ENCODE measurements at regions not wholly inside any gene's neighbourhood (a gene's known extent, or its start where the extent isn't known, plus 50 kb on each side); places are given as distances from the start of the nearest gene placed in this dataset.

DNA sequence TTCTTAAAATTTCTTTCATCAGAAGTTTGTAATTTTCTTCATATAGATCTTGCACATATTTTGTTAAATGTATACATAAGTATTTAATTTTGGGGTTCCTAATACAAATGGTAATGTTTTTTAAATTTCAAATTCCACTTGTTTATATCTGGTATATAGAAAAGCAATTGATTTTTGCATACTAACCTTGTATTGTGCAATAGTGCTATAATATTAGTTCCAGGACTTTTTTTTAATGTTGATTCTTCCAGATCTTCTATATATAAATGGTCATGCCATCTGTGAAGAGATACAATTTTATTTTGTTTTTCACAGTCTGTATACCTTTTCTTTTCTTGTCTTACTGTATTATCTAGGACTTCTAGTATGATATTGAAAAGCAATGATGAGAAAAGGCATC is 665.0 kb downstream of the OTOL1 start:
- CTCF ChIA-PET, result no interaction called here
- POLR2A ChIA-PET (ENCODE audit: low non-redundant PET), result no interaction called here
- no peak for DNase-seq (ENCODE audit: low spot score)
- TF ChIP-seq, protein P1, sequence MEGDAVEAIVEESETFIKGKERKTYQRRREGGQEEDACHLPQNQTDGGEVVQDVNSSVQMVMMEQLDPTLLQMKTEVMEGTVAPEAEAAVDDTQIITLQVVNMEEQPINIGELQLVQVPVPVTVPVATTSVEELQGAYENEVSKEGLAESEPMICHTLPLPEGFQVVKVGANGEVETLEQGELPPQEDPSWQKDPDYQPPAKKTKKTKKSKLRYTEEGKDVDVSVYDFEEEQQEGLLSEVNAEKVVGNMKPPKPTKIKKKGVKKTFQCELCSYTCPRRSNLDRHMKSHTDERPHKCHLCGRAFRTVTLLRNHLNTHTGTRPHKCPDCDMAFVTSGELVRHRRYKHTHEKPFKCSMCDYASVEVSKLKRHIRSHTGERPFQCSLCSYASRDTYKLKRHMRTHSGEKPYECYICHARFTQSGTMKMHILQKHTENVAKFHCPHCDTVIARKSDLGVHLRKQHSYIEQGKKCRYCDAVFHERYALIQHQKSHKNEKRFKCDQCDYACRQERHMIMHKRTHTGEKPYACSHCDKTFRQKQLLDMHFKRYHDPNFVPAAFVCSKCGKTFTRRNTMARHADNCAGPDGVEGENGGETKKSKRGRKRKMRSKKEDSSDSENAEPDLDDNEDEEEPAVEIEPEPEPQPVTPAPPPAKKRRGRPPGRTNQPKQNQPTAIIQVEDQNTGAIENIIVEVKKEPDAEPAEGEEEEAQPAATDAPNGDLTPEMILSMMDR (conservative IDR thresholded peaks at IDR 0.05; ENCODE audit: low read depth), result no peak
- no peak overlapping the region for H3K27ac ChIP-seq

- TF ChIP-seq, protein P1 (conservative IDR thresholded peaks at IDR 0.05; ENCODE audit: low read depth), result no peak
- no peak overlapping the region for H3K27ac ChIP-seq
- ChIA-PET CTCF (no interaction called here), POLR2A (ENCODE audit: low non-redundant PET) (no interaction called here)
- DNase-seq (ENCODE audit: low spot score), result no peak
Observed at GRCh38 chr3:162165346-162165745, 668.7 kb downstream of the OTOL1 start.

DNA sequence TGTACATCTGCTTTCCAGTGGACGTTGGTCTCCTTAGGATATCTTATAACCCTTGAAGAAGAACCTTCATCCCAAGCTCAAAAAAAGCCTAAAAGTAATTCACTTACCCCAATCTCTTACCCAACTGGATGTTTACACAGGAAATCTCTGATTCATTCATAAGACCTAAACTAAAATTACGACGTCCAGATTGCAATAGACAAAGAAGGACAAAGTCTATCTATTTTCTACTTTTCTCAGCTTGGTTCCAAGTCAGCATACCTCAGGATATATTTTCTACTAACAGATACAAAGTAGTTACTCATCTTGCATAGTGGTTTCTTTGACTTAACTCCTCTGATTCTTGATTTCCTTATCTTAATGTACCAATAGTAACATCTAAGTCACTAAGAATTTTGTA is 669.9 kb downstream of the OTOL1 start:
- TF ChIP-seq, protein P1 (conservative IDR thresholded peaks at IDR 0.05; ENCODE audit: low read depth), result no peak
- DNase-seq (ENCODE audit: low spot score), result no peak
- CTCF ChIA-PET, result interaction anchor here (0.6 kb wide), 1 partner anchor 39 kb away, joined by 3 read pairs; no protein-coding TSS in a partner anchor
- POLR2A ChIA-PET (ENCODE audit: low non-redundant PET), result no interaction called here
- H3K27ac ChIP-seq, result no peak overlapping the region

DNA sequence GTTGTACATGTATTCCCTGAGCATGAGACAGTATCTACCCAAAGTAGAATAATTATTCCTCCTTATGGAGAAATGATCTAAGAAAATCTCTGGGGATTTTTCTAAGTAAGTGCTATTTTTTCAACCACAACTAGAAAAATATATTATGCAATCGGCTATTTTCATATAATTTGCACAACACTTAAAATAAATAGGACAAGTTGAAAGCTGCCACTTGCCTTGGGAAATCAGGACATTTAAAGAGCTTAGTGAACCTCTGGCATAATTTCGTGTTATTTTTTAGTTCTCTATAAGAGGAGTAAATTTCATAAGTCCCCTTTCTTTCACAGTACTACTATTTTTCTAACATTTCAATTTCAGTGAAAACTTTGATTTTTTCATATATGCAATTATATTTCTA is 672.1 kb downstream of the OTOL1 start:
- ChIA-PET CTCF (no interaction called here), POLR2A (ENCODE audit: low non-redundant PET) (no interaction called here)
- TF ChIP-seq, protein P1 (conservative IDR thresholded peaks at IDR 0.05; ENCODE audit: low read depth), result no peak
- no peak for DNase-seq (ENCODE audit: low spot score)
- no peak overlapping the region for H3K27ac ChIP-seq

GRCh38 chr3:162170581-162170980 is 674.0 kb downstream of the OTOL1 start:
- TF ChIP-seq, protein P1 (conservative IDR thresholded peaks at IDR 0.05; ENCODE audit: low read depth), result no peak
- ChIA-PET POLR2A (ENCODE audit: low non-redundant PET) (no interaction called here), CTCF (no interaction called here)
- DNase-seq (ENCODE audit: low spot score), result no peak
- no peak overlapping the region for H3K27ac ChIP-seq

DNA sequence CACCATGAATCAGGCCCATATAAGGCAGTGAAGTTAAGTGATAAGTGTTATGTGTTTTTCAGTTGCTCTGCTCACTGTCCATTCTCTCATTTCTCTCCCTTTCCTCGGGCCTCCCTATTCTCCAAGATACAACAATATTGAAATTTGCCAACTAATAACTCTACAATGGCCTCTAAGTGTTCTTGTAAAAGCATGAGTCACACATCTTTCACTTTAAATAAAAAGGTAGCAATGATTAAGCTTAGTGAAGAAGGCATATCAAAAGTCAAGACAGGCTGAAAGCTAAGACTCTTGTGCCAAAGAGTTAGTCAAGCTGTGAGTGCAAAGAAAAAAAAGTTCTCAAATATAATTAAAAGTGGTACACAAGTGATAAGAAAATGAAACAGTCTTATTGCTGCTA is 675.4 kb downstream of the OTOL1 start:
- TF ChIP-seq, protein P1 (conservative IDR thresholded peaks at IDR 0.05; ENCODE audit: low read depth), result no peak
- CTCF ChIA-PET, result no interaction called here
- DNase-seq (ENCODE audit: low spot score), result no peak
- POLR2A ChIA-PET (ENCODE audit: low non-redundant PET), result no interaction called here
- no peak overlapping the region for H3K27ac ChIP-seq

DNA sequence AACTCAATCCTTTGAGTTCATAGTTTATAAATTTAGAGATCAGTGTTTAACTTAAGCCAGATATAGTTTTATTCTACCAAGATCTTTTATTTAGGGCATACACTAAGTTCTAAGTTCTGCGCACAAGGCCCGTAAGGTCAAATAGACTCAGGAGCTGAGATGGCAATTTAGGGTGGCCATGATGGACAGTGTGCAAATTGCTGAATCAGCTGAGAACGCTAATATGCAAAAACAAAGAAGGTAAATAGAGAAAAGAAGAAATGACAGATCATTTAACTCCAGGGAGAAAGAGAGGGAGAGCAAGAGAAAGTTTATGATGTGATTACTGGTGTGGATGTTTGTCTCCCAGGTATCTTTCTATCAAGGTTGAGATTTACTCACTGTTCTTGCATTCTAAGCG is 678.5 kb downstream of the OTOL1 start:
- POLR2A ChIA-PET (ENCODE audit: low non-redundant PET), result no interaction called here
- no peak overlapping the region for H3K27ac ChIP-seq
- no peak for DNase-seq (ENCODE audit: low spot score)
- CTCF ChIA-PET, result no interaction called here
- TF ChIP-seq, protein P1 (conservative IDR thresholded peaks at IDR 0.05; ENCODE audit: low read depth), result no peak

All from RWPE1 (cell line).